H9 (cell line): ENCODE measurements at regions not wholly inside any gene's neighbourhood (a gene's known extent, or its start where the extent isn't known, plus 50 kb on each side); places are given as distances from the start of the nearest gene placed in this dataset.

ENCODE experiments used
- DNase-seq: peaks from one replicate; pipeline ENCODE4 v3.0.0-alpha.2; 2017
- H2AFZ ChIP-seq: one replicate; pipeline ENCODE4 v1.6.1; 2013; ENCODE audit warnings: mild to moderate bottlenecking, low read length, control low read depth, moderate library complexity
- H2AK5ac ChIP-seq: 2 replicates; pipeline ENCODE4 v1.6.1; 2013; ENCODE audit warnings: low read length, control low read depth, mixed read lengths; ENCODE audit not compliant: insufficient read length
- H2BK120ac ChIP-seq: one replicate; pipeline ENCODE4 v1.6.1; 2013; ENCODE audit warnings: low read depth, mild to moderate bottlenecking, low read length, control low read depth, inconsistent platforms; ENCODE audit not compliant: poor library complexity, severe bottlenecking
- H2BK12ac ChIP-seq: 2 replicates; pipeline ENCODE4 v1.6.1; 2013; ENCODE audit warnings: low read length, control low read depth, mixed read lengths, low read depth; ENCODE audit not compliant: insufficient read length
- H2BK15ac ChIP-seq: 2 replicates; pipeline ENCODE4 v1.6.1; 2013; ENCODE audit warnings: low read depth, low read length, control low read depth
- H2BK20ac ChIP-seq: one replicate; pipeline ENCODE4 v1.6.1; 2013; ENCODE audit warnings: low read depth, mild to moderate bottlenecking, low read length, control low read depth, inconsistent platforms; ENCODE audit not compliant: poor library complexity, severe bottlenecking
- H2BK5ac ChIP-seq: 2 replicates; pipeline ENCODE4 v1.6.1; 2013; ENCODE audit warnings: low read length, control low read depth, mixed read lengths; ENCODE audit not compliant: insufficient read length
- H3K14ac ChIP-seq: 2 replicates; pipeline ENCODE4 v1.6.1; 2013; ENCODE audit warnings: low read length, control low read depth; ENCODE audit not compliant: insufficient read depth
- H3K18ac ChIP-seq: 2 replicates; pipeline ENCODE4 v1.6.1; 2013; ENCODE audit warnings: low read depth, mild to moderate bottlenecking, mixed read lengths, low read length, control low read depth; ENCODE audit not compliant: insufficient read length
- H3K23ac ChIP-seq: 2 replicates; pipeline ENCODE4 v1.6.1; 2013; ENCODE audit warnings: low read length, control low read depth, mixed read lengths, low read depth; ENCODE audit not compliant: insufficient read length
- H3K23me2 ChIP-seq: 2 replicates; pipeline ENCODE4 v1.6.1; 2013; ENCODE audit warnings: low read depth, mild to moderate bottlenecking, mixed read lengths, low read length, control low read depth; ENCODE audit not compliant: insufficient read length, poor library complexity, severe bottlenecking
- H3K27ac ChIP-seq: 2 replicates; pipeline ENCODE4 v1.5.1; 2013; ENCODE audit warnings: low read length, control low read depth, mixed read lengths, low read depth; ENCODE audit not compliant: insufficient read length
- H3K27me3 ChIP-seq: 2 replicates; pipeline ENCODE4 v1.6.1; 2013; ENCODE audit warnings: low read length, control low read depth, inconsistent platforms; ENCODE audit not compliant: insufficient read depth
- H3K4ac ChIP-seq: 2 replicates; pipeline ENCODE4 v1.6.1; 2013; ENCODE audit warnings: low read depth, mild to moderate bottlenecking, control low read depth, inconsistent platforms, low read length, moderate library complexity
- H3K4me1 ChIP-seq: 2 replicates; pipeline ENCODE4 v1.6.1; 2013; ENCODE audit warnings: low read length, control low read depth, inconsistent platforms; ENCODE audit not compliant: insufficient read depth
- H3K4me2 ChIP-seq: 2 replicates; pipeline ENCODE4 v1.6.1; 2013; ENCODE audit warnings: low read length, control low read depth, mixed read lengths; ENCODE audit not compliant: insufficient read length, insufficient read depth
- H3K56ac ChIP-seq: 2 replicates; pipeline ENCODE4 v1.6.1; 2013; ENCODE audit warnings: low read depth, mild to moderate bottlenecking, mixed read lengths, low read length, control low read depth; ENCODE audit not compliant: insufficient read length
- H3K79me1 ChIP-seq: 2 replicates; pipeline ENCODE4 v1.6.1; 2013; ENCODE audit warnings: low read depth, mild to moderate bottlenecking, moderate library complexity, low read length, control low read depth, inconsistent platforms; ENCODE audit not compliant: insufficient read depth, poor library complexity, severe bottlenecking
- H3K79me2 ChIP-seq: 2 replicates; pipeline ENCODE4 v1.6.1; 2013; ENCODE audit warnings: low read length, control low read depth, inconsistent platforms; ENCODE audit not compliant: insufficient read depth
- H3K9ac ChIP-seq: 2 replicates; pipeline ENCODE4 v1.6.1; 2013; ENCODE audit warnings: low read length, control low read depth, mixed read lengths; ENCODE audit not compliant: insufficient read length; ENCODE audit errors: extremely low read depth
- H3K9me3 ChIP-seq: one replicate; pipeline ENCODE4 v1.6.1; 2013; ENCODE audit warnings: low read depth, low read length, inconsistent platforms; ENCODE audit not compliant: control insufficient read depth
- H3T11ph ChIP-seq: one replicate; pipeline ENCODE4 v1.6.1; 2013; ENCODE audit warnings: mild to moderate bottlenecking, low read length, control low read depth, inconsistent platforms
- H4K20me1 ChIP-seq: one replicate; pipeline ENCODE4 v1.6.1; 2013; ENCODE audit not compliant: control insufficient read depth, insufficient read length, insufficient read depth
- H4K5ac ChIP-seq: 2 replicates; pipeline ENCODE4 v1.6.1; 2013; ENCODE audit warnings: low read depth, mild to moderate bottlenecking, mixed read lengths, low read length, control low read depth; ENCODE audit not compliant: insufficient read length
- H4K8ac ChIP-seq: replicated peaks from 2 replicates; pipeline ENCODE4 v1.6.1; 2013; ENCODE audit warnings: low read length, control low read depth, mixed read lengths, low read depth; ENCODE audit not compliant: insufficient read length
- H4K91ac ChIP-seq: 2 replicates; pipeline ENCODE4 v1.6.1; 2013; ENCODE audit warnings: low read depth, mild to moderate bottlenecking, moderate library complexity, mixed read lengths, low read length, control low read depth; ENCODE audit not compliant: insufficient read length
- H3K27ac Mint-ChIP-seq, 3 experiments: 2 replicates in 2 of 3; 3 replicates in 1 of 3; pipeline ENCODE4 v1.8.0; 2020 to 2021; ENCODE audit warnings: mixed read lengths in 3 of 3, mild to moderate bottlenecking in 1 of 3, moderate library complexity in 1 of 3
- H3K27me3 Mint-ChIP-seq: 2 replicates; pipeline ENCODE4 v1.8.0; 2021; ENCODE audit warnings: low read depth, mild to moderate bottlenecking, moderate library complexity, mixed read lengths
- H3K36me3 Mint-ChIP-seq, 3 experiments: 2 replicates in 2 of 3; 3 replicates in 1 of 3; pipeline ENCODE4 v1.8.0; 2020 to 2021; ENCODE audit warnings: low read depth in 3 of 3, mixed read lengths in 3 of 3; ENCODE audit not compliant: insufficient read depth in 1 of 3
- H3K4me1 Mint-ChIP-seq, 2 experiments: 2 replicates each; pipeline ENCODE4 v1.8.0; 2020; ENCODE audit warnings: mixed read lengths in 2 of 2
- H3K4me3 Mint-ChIP-seq, 2 experiments: 2 replicates in 1 of 2; 3 replicates in 1 of 2; pipeline ENCODE4 v1.8.0; 2020 to 2021; ENCODE audit warnings: mild to moderate bottlenecking in 2 of 2, mixed read lengths in 2 of 2, moderate library complexity in 1 of 2
- H3K9me3 Mint-ChIP-seq, 2 experiments: 2 replicates in 1 of 2; 3 replicates in 1 of 2; pipeline ENCODE4 v1.8.0; 2020; ENCODE audit warnings: mild to moderate bottlenecking in 2 of 2, mixed read lengths in 2 of 2, moderate library complexity in 1 of 2
- WGBS: extraction: QIAGEN DNeasy Blood & Tissue Kit; methylation state at CpG from one replicate; pipeline ENCODE4 v1.1.7; 2013; ENCODE audit warnings: missing lambda C conversion rate, low lambda C conversion rate, mixed read lengths; ENCODE audit not compliant: insufficient read length; ENCODE audit errors: extremely low coverage; 5-methylcytosine and 5-hydroxymethylcytosine counted together
- TF ChIP-seq, protein P1 (sequence below): fragments of 200-600 bp; sonication (generic); conservative IDR thresholded peaks from 3 replicates; pipeline ENCODE4 v1.8.0; 2021; ENCODE audit warnings: antibody characterized with exemption, mild to moderate bottlenecking

DNA sequence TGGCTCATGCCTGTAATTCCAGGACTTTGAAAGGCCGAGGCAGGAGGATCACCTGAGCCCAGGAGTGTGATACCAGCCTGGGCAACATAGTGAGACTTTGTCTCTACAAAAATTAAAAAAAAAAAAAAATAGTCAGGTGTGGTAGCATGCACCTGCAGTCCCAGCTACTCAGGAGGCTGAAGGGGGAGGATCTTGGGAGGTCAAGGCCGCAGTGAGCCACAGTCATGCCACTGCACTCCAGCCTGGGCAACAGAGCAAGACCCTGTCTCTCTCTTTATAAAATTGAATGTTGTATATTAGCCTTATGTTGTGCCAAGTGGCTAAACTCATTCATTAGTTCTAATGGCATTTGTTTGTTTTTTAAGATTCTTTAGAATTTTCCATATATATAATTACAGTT lies 207.7 kb upstream of the COPS8 start:
- H3T11ph ChIP-seq = no peak overlapping the region
- H2AFZ ChIP-seq = no peak overlapping the region
- no peak overlapping the region for H3K4me2 ChIP-seq
- H3K79me2 ChIP-seq = no peaks in the 10 kb centered on the region
- H3K27me3 Mint-ChIP-seq = peaks cover 10% of the 10 kb centered on the region
- H4K91ac ChIP-seq = no peak overlapping the region
- H3K4ac ChIP-seq = no peak overlapping the region
- no peak overlapping the region for H4K5ac ChIP-seq
- H3K9ac ChIP-seq = no peak overlapping the region
- peaks cover 0 to 18% (median 1%) of the 10 kb centered on the region in 3 experiments; a peak in 4 of 7 replicates for H3K36me3 Mint-ChIP-seq
- H2BK15ac ChIP-seq = no peak overlapping the region
- no peak overlapping the region for H3K4me3 Mint-ChIP-seq
- no peak overlapping the region for H3K27ac Mint-ChIP-seq
- peaks cover 8 to 14% of the 10 kb centered on the region in 2 experiments for H3K4me1 Mint-ChIP-seq
- H3K56ac ChIP-seq = no peak overlapping the region
- no peaks in the 10 kb centered on the region for H3K79me1 ChIP-seq
- WGBS = no CpG with 5 or more reads among the region's 2 CpGs
- no peaks in the 10 kb centered on the region for H3K23me2 ChIP-seq
- H2BK12ac ChIP-seq = no peak overlapping the region
- H3K23ac ChIP-seq = no peak overlapping the region
- TF ChIP-seq, protein P1, sequence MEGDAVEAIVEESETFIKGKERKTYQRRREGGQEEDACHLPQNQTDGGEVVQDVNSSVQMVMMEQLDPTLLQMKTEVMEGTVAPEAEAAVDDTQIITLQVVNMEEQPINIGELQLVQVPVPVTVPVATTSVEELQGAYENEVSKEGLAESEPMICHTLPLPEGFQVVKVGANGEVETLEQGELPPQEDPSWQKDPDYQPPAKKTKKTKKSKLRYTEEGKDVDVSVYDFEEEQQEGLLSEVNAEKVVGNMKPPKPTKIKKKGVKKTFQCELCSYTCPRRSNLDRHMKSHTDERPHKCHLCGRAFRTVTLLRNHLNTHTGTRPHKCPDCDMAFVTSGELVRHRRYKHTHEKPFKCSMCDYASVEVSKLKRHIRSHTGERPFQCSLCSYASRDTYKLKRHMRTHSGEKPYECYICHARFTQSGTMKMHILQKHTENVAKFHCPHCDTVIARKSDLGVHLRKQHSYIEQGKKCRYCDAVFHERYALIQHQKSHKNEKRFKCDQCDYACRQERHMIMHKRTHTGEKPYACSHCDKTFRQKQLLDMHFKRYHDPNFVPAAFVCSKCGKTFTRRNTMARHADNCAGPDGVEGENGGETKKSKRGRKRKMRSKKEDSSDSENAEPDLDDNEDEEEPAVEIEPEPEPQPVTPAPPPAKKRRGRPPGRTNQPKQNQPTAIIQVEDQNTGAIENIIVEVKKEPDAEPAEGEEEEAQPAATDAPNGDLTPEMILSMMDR = no peak
- H2AK5ac ChIP-seq = no peak overlapping the region
- no peak overlapping the region for H3K14ac ChIP-seq
- no peak overlapping the region for H2BK120ac ChIP-seq
- no peaks in the 10 kb centered on the region for H3K4me1 ChIP-seq
- H4K8ac ChIP-seq = no peak overlapping the region
- no peak overlapping the region for H2BK5ac ChIP-seq
- no peak overlapping the region for H3K18ac ChIP-seq
- no peak for DNase-seq
- H3K9me3 Mint-ChIP-seq = peaks cover 12 to 13% of the 10 kb centered on the region in 2 experiments
- no peak overlapping the region for H2BK20ac ChIP-seq
- no peak overlapping the region for H3K27ac ChIP-seq
- no peaks in the 10 kb centered on the region for H3K9me3 ChIP-seq
- no peaks in the 10 kb centered on the region for H3K27me3 ChIP-seq
- no peaks in the 10 kb centered on the region for H4K20me1 ChIP-seq
